ENCODE measurements at regions not wholly inside any gene's neighbourhood (a gene's known extent, or its start where the extent isn't known, plus 50 kb on each side); places are given as distances from the start of the nearest gene placed in this dataset.
A peak's percentile ranks its signal among the peaks of the same experiment; 100 is the strongest.
"Not testable (repeated sequence)": the region's sequence is repeated elsewhere in the genome, so short reads cannot be mapped to it uniquely, and the experiment has no call there.

GRCh38 chr4:157702831-157703230, 470.0 kb downstream of the GASK1B start:
- no peak for DNase-seq (ENCODE audit: low read depth)
- no peak overlapping the region for H3K4me3 ChIP-seq (ENCODE audit: low read length)
- TF ChIP-seq CTCF (IDR thresholded peaks at IDR 0.05; ENCODE audit: insufficient read depth, low read depth, low read length, missing control alignments), result no peak

DNA sequence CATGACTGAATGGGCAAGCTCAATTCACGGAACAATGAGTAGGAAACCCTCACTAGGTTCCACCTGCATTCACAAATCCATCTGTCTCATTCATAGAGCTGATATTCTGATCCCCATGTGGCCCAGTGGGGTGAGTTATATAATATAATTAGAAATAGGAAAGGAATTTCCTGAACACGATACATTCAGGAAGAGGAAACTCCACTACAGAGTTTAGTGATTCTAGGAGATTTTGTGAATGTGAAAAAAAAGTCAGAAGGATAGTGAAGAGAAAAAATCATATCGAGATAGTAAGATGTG, 471.2 kb downstream of the GASK1B start:
- no peak overlapping the region for H3K4me3 ChIP-seq (ENCODE audit: low read length)
- no peak for DNase-seq (ENCODE audit: low read depth)
- TF ChIP-seq CTCF (IDR thresholded peaks at IDR 0.05; ENCODE audit: insufficient read depth, low read depth, low read length, missing control alignments), result no peak

- H3K4me3 ChIP-seq (ENCODE audit: low read length), result no peak overlapping the region
- DNase-seq (ENCODE audit: low read depth), result no peak
- TF ChIP-seq CTCF (IDR thresholded peaks at IDR 0.05; ENCODE audit: insufficient read depth, low read depth, low read length, missing control alignments), result no peak
These were observed 471.7 kb downstream of the GASK1B start for GRCh38 chr4:157700898-157701694.

GRCh38 chr4:157689476-157689875, 468.9 kb downstream of the GRIA2 start:
- no peak overlapping the region for H3K4me3 ChIP-seq (ENCODE audit: low read length)
- DNase-seq (ENCODE audit: low read depth), result no peak
- no peak for TF ChIP-seq CTCF (IDR thresholded peaks at IDR 0.05; ENCODE audit: insufficient read depth, low read depth, low read length, missing control alignments)

- no peak for TF ChIP-seq CTCF (IDR thresholded peaks at IDR 0.05; ENCODE audit: insufficient read depth, low read depth, low read length, missing control alignments)
- DNase-seq (ENCODE audit: low read depth), result no peak
- H3K4me3 ChIP-seq (ENCODE audit: low read length), result no peak overlapping the region
These were observed 467.4 kb downstream of the GRIA2 start for GRCh38 chr4:157687971-157688370.

DNA sequence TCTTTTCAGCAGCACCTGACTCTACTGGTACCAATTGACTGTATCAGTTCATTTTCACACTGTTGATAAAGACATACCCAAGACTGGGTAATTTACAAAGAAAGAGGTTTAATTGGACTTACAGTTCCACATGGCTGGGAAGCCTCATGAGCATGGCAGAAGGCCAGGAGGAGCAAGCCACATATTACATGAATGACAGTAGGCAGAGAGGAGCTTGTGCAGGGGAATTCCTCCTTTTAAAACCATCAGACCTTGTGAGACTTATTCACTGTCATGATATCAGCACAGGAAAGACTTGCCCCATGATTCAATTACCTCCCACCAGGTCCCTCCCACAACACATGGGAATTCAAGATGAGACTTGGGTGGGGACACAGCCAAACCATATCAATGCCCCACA, 458.8 kb downstream of the GRIA2 start:
- H3K4me3 ChIP-seq (ENCODE audit: low read length), result not testable (repeated sequence)
- DNase-seq (ENCODE audit: low read depth), result peak; percentile 7

DNA sequence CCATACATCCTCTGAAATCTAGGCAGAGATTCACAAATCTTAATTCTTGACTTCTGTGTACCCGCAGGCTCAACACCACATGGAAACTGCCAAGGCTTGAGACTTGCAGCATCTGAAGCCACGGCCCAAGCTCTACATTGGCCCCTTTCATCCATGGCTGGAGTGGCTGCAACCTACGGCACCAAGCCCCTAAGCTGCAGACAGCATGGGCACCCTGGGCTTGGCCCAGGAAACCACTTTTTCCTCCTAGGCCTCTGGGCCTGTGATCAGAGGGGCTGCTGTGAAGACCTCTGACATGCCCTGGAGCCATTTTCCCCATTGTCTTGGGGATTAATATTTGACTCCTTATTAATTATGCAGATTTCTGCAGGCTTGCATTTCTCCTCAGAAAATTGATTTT, 457.9 kb downstream of the GRIA2 start:
- no peak for TF ChIP-seq CTCF (IDR thresholded peaks at IDR 0.05; ENCODE audit: insufficient read depth, low read depth, low read length, missing control alignments)
- DNase-seq (ENCODE audit: low read depth), result no peak
- H3K4me3 ChIP-seq (ENCODE audit: low read length), result no peak overlapping the region
